VCaP (cell line): ENCODE measurements at regions not wholly inside any gene's neighbourhood (a gene's known extent, or its start where the extent isn't known, plus 50 kb on each side); places are given as distances from the start of the nearest gene placed in this dataset.
"Not testable (repeated sequence)": the region's sequence is repeated elsewhere in the genome, so short reads cannot be mapped to it uniquely, and the experiment has no call there.

Source experiments
- H3K27ac ChIP-seq: fragments of 450-650 bp; 2 replicates; pipeline ENCODE4 v1.5.1; 2017
- TF ChIP-seq, protein P1 (sequence below): fragments of 450-650 bp; conservative IDR thresholded peaks from 2 replicates; pipeline ENCODE4 v1.5.1; 2017; ENCODE audit warnings: mild to moderate bottlenecking, moderate library complexity

DNA sequence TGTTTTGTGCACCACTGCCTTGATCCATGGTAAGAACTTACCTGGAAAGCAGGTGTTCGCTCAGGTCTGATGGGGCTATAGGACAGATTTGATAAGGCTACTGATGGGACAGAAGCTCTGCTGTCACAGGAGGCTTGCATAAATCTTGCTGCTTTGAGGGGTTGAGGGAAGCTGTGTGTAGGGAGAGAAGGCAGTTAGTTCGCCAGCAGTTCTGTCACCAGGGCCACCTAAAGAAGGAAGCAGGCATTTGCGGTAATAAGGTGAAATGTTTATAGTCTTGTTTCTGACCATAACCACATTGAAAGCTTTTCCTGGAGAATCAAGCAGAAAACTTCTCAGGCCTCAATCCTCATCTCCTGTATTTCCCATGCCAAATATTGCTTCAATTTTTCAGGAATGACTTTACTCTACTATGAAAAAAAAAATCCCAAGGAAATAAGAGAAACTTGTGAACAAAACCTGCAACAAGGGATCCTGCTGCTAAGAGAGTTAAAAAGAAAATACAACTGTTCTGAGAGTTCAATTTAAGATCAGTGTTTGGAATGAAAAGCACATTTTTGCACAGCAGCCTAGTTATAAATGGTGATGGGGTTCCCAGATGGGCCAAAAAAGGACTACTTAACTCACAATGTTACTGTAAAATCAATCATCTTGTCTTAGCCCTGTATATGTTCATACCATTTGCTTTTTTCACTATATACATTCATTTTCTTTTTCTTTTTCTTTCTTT is 122.0 kb upstream of the RANBP3L start:
- TF ChIP-seq, protein P1, sequence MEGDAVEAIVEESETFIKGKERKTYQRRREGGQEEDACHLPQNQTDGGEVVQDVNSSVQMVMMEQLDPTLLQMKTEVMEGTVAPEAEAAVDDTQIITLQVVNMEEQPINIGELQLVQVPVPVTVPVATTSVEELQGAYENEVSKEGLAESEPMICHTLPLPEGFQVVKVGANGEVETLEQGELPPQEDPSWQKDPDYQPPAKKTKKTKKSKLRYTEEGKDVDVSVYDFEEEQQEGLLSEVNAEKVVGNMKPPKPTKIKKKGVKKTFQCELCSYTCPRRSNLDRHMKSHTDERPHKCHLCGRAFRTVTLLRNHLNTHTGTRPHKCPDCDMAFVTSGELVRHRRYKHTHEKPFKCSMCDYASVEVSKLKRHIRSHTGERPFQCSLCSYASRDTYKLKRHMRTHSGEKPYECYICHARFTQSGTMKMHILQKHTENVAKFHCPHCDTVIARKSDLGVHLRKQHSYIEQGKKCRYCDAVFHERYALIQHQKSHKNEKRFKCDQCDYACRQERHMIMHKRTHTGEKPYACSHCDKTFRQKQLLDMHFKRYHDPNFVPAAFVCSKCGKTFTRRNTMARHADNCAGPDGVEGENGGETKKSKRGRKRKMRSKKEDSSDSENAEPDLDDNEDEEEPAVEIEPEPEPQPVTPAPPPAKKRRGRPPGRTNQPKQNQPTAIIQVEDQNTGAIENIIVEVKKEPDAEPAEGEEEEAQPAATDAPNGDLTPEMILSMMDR: no peak

DNA sequence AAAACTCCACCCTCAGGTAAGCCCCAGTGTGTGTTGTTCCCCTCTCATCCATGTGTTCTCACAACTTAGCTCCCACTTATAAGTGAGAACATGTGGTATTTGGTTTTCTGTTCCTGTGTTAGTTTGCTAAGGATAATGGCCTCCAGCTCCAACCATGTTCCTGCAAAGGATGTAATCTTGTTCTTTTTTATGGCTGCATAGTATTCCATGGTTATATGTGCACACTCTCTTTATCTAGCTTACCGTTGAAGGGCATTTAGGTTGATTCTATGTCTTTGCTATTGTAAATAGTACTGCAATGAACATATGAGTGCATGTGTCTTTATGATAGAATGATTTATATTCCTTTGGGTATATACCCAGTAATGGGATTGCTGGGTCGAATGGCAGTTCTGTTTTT is 124.4 kb upstream of the RANBP3L start:
- H3K27ac ChIP-seq: not testable (repeated sequence)

More for the DNA sequence above, 122.0 kb upstream of the RANBP3L start:
- no peak overlapping the region for H3K27ac ChIP-seq

DNA sequence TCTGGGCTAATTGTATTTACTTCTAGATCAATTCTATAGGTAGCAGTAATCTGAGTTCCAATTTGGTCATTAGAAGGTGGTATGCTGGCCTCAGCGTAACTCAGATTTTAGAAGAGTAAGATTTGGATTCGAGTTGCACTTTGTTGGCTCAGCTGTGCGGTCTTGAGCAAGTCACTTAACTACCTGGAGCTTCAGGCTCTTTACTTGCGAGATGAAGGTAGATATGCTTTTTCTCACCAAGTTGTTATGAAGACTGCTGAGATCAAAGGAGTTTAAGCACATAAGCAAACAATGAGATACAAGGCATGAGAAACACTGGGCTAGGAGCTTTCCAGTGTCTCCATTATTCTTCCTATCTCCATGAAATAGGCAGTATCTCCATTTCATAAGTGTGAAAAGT is 133.8 kb upstream of the RANBP3L start:
- H3K27ac ChIP-seq: no peak overlapping the region
- TF ChIP-seq, protein P1: no peak

DNA sequence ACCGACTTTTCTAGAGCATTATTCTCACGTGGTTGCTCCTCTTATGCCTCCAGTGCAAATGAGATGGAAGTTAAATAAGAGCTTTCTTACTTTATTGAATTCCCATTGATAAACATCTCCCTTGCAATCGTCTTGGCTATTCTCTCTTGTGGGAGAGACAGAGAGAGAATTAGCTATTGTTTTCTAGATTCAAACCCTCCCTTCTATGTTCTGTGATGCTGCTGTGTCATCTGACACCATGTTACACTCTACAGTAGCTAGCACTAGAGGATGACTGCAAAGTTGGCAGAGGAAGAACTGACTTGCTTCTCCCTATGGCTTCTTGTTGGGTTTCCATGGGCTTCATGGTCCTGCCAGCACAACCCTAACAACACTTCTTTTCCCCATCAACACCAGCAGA is 134.6 kb upstream of the RANBP3L start:
- TF ChIP-seq, protein P1: no peak
- H3K27ac ChIP-seq: no peak overlapping the region

DNA sequence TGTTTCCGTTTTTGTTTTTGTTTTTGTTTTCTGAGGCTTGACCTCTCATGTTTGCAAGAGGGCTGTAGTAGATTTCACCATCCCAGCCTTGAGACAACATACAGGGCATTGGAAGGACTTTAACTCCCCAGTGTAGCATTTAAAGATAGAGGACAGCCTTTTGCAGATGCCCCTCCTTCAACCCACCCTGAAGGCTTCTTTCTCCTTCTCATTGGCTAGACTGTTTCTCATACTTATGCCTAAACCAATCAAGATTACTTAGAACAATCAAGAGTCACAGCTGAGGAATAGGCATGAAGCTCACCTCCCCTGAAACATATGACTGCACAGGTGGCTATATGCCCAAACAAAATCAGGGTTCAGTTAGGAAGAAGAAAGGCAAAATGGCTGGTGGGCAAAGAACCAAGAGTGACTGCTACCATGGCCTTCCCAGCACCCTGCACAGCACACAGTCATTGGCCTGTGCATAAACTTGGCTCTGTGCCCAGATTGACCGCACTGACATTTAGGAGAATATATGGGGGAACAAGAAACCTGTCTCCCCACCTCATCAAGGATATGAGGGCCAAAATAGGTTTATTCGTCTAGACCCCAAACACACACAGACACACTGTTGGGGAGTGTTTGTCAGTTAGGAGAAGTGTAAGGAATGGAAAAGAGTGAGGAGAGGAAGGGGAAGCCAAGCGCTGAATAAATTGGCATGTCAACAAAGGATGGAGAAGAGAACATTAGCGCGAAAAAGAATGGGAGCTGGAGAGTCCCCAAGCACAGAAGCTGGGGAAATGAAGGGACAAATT is 137.3 kb upstream of the RANBP3L start:
- TF ChIP-seq, protein P1: no peak
- no peak overlapping the region for H3K27ac ChIP-seq

DNA sequence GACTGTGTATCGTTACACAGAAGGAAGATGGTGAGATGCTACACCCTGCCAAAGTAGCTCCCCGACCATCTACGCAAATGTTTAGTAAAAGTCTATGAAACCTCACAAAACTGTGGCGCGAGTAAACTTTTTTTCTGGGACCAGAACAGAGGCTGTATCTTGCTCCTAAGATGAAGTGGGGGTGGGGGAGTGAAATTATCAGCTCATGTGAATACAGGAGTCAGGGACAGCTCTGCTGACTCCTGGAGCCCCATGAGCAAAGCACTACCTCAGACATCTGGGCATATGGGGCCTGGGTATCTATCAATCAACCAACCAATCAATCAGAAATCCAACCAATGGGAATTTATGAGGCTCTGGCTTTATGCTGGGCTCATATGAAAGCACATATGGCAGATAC is 138.6 kb upstream of the RANBP3L start:
- H3K27ac ChIP-seq: no peak overlapping the region
- TF ChIP-seq, protein P1: no peak

DNA sequence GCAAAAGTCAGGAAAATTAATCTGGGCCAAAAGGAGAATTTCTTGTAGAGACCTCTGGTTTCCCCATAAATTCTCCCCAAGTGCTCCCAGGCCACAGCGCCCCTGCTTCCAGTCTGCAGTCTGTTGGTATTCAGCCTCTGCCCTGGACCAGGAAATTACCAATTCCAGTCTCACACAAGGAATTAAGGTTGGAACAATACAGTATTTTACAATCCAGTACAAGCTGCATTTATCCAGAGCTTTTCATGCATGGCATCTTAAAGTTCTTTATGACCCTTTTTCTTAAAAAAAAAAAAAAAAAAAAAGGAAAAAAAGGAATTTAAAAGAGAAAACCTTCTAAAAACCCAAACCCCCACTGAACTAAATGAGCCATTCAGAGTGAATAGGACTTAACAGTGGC is 139.6 kb upstream of the RANBP3L start:
- TF ChIP-seq, protein P1: no peak
- H3K27ac ChIP-seq: no peak overlapping the region

DNA sequence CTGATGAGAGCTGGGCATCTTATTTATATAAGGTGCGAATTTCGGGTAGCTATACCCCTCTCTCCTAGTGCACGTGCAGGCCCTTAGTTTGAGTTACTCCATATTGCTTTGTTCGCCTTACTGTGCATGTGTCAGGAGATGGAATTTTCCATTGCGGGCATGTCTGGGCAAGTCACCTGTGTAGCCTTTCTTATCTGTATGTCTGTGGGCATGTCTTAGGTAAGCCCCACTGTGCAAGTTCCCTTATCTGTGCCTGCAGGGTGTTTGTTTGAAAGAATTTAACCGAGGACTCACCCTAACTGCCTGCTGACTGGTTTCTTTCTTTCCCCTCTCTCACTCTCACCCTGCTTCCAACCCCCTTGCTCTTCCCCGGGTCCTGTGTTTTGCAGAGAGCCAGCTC is 140.7 kb upstream of the RANBP3L start:
- TF ChIP-seq, protein P1: no peak
- H3K27ac ChIP-seq: no peak overlapping the region
